ENCODE measurements at regions not wholly inside any gene's neighbourhood (a gene's known extent, or its start where the extent isn't known, plus 50 kb on each side); places are given as distances from the start of the nearest gene placed in this dataset.
"Not testable (repeated sequence)": the region's sequence is repeated elsewhere in the genome, so short reads cannot be mapped to it uniquely, and the experiment has no call there.

GRCh38 chr16:16448423-16448822, 69.5 kb downstream of the NPIPA7 start:
- DNase-seq (ENCODE audit: low read depth, low spot score) = not testable (repeated sequence)

GRCh38 chr16:16449712-16450237, 70.8 kb downstream of the NPIPA7 start:
- DNase-seq (ENCODE audit: low read depth, low spot score) = not testable (repeated sequence)

GRCh38 chr16:16451721-16452410, 72.9 kb downstream of the NPIPA7 start:
- not testable (repeated sequence) for DNase-seq (ENCODE audit: low read depth, low spot score)

GRCh38 chr16:16458579-16458978, 79.6 kb downstream of the NPIPA7 start:
- DNase-seq (ENCODE audit: low read depth, low spot score) = not testable (repeated sequence)

GRCh38 chr16:16463792-16464191, 84.9 kb downstream of the NPIPA7 start:
- DNase-seq (ENCODE audit: low read depth, low spot score) = not testable (repeated sequence)

- not testable (repeated sequence) for DNase-seq (ENCODE audit: low read depth, low spot score)
These were observed 110.0 kb downstream of the NPIPA7 start for GRCh38 chr16:16488919-16489318.

- DNase-seq (ENCODE audit: low read depth, low spot score) = not testable (repeated sequence)
These were observed 110.5 kb downstream of the NPIPA7 start for GRCh38 chr16:16489466-16489865.

GRCh38 chr16:16494114-16494513, 115.2 kb downstream of the NPIPA7 start:
- DNase-seq (ENCODE audit: low read depth, low spot score) = not testable (repeated sequence)

- DNase-seq (ENCODE audit: low read depth, low spot score) = not testable (repeated sequence)
These were observed 116.1 kb downstream of the NPIPA7 start for GRCh38 chr16:16494998-16495397.

- not testable (repeated sequence) for DNase-seq (ENCODE audit: low read depth, low spot score)
These were observed 120.9 kb downstream of the NPIPA7 start for GRCh38 chr16:16499875-16500274.

- DNase-seq (ENCODE audit: low read depth, low spot score) = not testable (repeated sequence)
These were observed 128.1 kb downstream of the NPIPA7 start for GRCh38 chr16:16507041-16507440.

GRCh38 chr16:16508344-16508743, 129.4 kb downstream of the NPIPA7 start:
- DNase-seq (ENCODE audit: low read depth, low spot score) = not testable (repeated sequence)

GRCh38 chr16:16519395-16519794, 140.5 kb downstream of the NPIPA7 start:
- not testable (repeated sequence) for DNase-seq (ENCODE audit: low read depth, low spot score)

GRCh38 chr16:16521239-16522002, 142.5 kb downstream of the NPIPA7 start:
- not testable (repeated sequence) for DNase-seq (ENCODE audit: low read depth, low spot score)

GRCh38 chr16:16526998-16527397, 148.1 kb downstream of the NPIPA7 start:
- DNase-seq (ENCODE audit: low read depth, low spot score) = not testable (repeated sequence)

- DNase-seq (ENCODE audit: low read depth, low spot score) = not testable (repeated sequence)
These were observed 151.8 kb downstream of the NPIPA7 start for GRCh38 chr16:16530744-16531143.

GRCh38 chr16:16535565-16535964, 156.6 kb downstream of the NPIPA7 start:
- DNase-seq (ENCODE audit: low read depth, low spot score) = not testable (repeated sequence)

GRCh38 chr16:16536151-16536550, 157.2 kb downstream of the NPIPA7 start:
- not testable (repeated sequence) for DNase-seq (ENCODE audit: low read depth, low spot score)

GRCh38 chr16:16549710-16550109, 170.8 kb downstream of the NPIPA7 start:
- not testable (repeated sequence) for DNase-seq (ENCODE audit: low read depth, low spot score)

- not testable (repeated sequence) for DNase-seq (ENCODE audit: low read depth, low spot score)
These were observed 171.9 kb downstream of the NPIPA7 start for GRCh38 chr16:16550824-16551223.

GRCh38 chr16:16552819-16553340, 173.9 kb downstream of the NPIPA7 start:
- DNase-seq (ENCODE audit: low read depth, low spot score) = not testable (repeated sequence)

GRCh38 chr16:16559179-16559740, 180.3 kb downstream of the NPIPA7 start:
- not testable (repeated sequence) for DNase-seq (ENCODE audit: low read depth, low spot score)

All from iPS DF 19.7 (cell line).